ENCODE measurements at regions not wholly inside any gene's neighbourhood (a gene's known extent, or its start where the extent isn't known, plus 50 kb on each side); places are given as distances from the start of the nearest gene placed in this dataset.

- TF ChIP-seq EZH2 (IDR thresholded peaks at IDR 0.05; ENCODE audit: insufficient read depth, low read length) (no peak), CTCF (IDR thresholded peaks at IDR 0.05; ENCODE audit: insufficient read depth, low read depth, low read length) (no peak)
These were observed 491.1 kb upstream of the KLF6 start for GRCh38 chr10:4276151-4276550.
